ENCODE measurements at regions not wholly inside any gene's neighbourhood (a gene's known extent, or its start where the extent isn't known, plus 50 kb on each side); places are given as distances from the start of the nearest gene placed in this dataset.
"Not testable (repeated sequence)": the region's sequence is repeated elsewhere in the genome, so short reads cannot be mapped to it uniquely, and the experiment has no call there.

- Histone ChIP-seq H3K36me3 (no peaks in the 10 kb centered on the region), H3K4me1 (ENCODE audit: control insufficient read depth in 1 of 2, insufficient read depth in 1 of 2, low read depth in 1 of 2, low read length in 1 of 2) (peaks cover 0 to 10% of the 10 kb centered on the region in 2 experiments), H3K27ac (no peak overlapping the region), H3K27me3 (peaks cover 11% of the 10 kb centered on the region), H3K9me3 (no peaks in the 10 kb centered on the region), H3K4me3 (ENCODE audit: low read depth in 1 of 2, low read length in 1 of 2) (no peak overlapping the region)
- no peak for TF ChIP-seq CTCF (IDR thresholded peaks at IDR 0.05)
These were observed 116.1 kb downstream of the VEGFA start for GRCh38 chr6:43886067-43886461.

- no peak overlapping the region for H3K4me3 ChIP-seq (ENCODE audit: low read depth in 1 of 2, low read length in 1 of 2)
- no peak overlapping the region for H3K27ac ChIP-seq
- peaks cover 0 to 10% of the 10 kb centered on the region in 2 experiments for H3K4me1 ChIP-seq (ENCODE audit: control insufficient read depth in 1 of 2, insufficient read depth in 1 of 2, low read depth in 1 of 2, low read length in 1 of 2)
- H3K27me3 ChIP-seq: peaks cover 6% of the 10 kb centered on the region
- TF ChIP-seq CTCF (IDR thresholded peaks at IDR 0.05): no peak
- no peaks in the 10 kb centered on the region for H3K36me3 ChIP-seq
- no peaks in the 10 kb centered on the region for H3K9me3 ChIP-seq
These were observed 115.5 kb downstream of the VEGFA start for GRCh38 chr6:43885399-43886066.

GRCh38 chr6:43884652-43885022 lies 114.6 kb downstream of the VEGFA start:
- Histone ChIP-seq H3K36me3 (no peaks in the 10 kb centered on the region), H3K4me3 (ENCODE audit: low read depth in 1 of 2, low read length in 1 of 2) (no peak overlapping the region), H3K27ac (no peak overlapping the region), H3K27me3 (no peaks in the 10 kb centered on the region), H3K9me3 (no peaks in the 10 kb centered on the region), H3K4me1 (ENCODE audit: control insufficient read depth in 1 of 2, insufficient read depth in 1 of 2, low read depth in 1 of 2, low read length in 1 of 2) (peaks cover 0 to 10% of the 10 kb centered on the region in 2 experiments)
- TF ChIP-seq CTCF (IDR thresholded peaks at IDR 0.05): no peak

GRCh38 chr6:43883847-43884651 lies 114.0 kb downstream of the VEGFA start:
- Histone ChIP-seq H3K27me3 (no peaks in the 10 kb centered on the region), H3K9me3 (no peaks in the 10 kb centered on the region), H3K36me3 (no peaks in the 10 kb centered on the region), H3K4me1 (ENCODE audit: control insufficient read depth in 1 of 2, insufficient read depth in 1 of 2, low read depth in 1 of 2, low read length in 1 of 2) (peaks cover 0 to 10% of the 10 kb centered on the region in 2 experiments), H3K4me3 (ENCODE audit: low read depth in 1 of 2, low read length in 1 of 2) (no peak overlapping the region), H3K27ac (no peak overlapping the region)
- no peak for TF ChIP-seq CTCF (IDR thresholded peaks at IDR 0.05)

- not testable (repeated sequence) for H3K36me3 ChIP-seq
These were observed 112.9 kb downstream of the VEGFA start for GRCh38 chr6:43882690-43883448.

More at GRCh38 chr6:43882690-43883448, 112.9 kb downstream of the VEGFA start:
- not testable (repeated sequence) for H3K4me1 ChIP-seq (ENCODE audit: control insufficient read depth in 1 of 2, insufficient read depth in 1 of 2, low read depth in 1 of 2, low read length in 1 of 2); H3K9me3 ChIP-seq; H3K27me3 ChIP-seq; H3K4me3 ChIP-seq (ENCODE audit: low read depth in 1 of 2, low read length in 1 of 2); H3K27ac ChIP-seq

Measured in neutrophil (primary cell).